ENCODE measurements at regions not wholly inside any gene's neighbourhood (a gene's known extent, or its start where the extent isn't known, plus 50 kb on each side); places are given as distances from the start of the nearest gene placed in this dataset.

- Mint-ChIP-seq H3K27ac (ENCODE audit: unreplicated experiment) (peak overlapping the region; percentile 60), H3K9me3 (ENCODE audit: unreplicated experiment) (no peaks in the 10 kb centered on the region), H3K27me3 (ENCODE audit: unreplicated experiment) (no peaks in the 10 kb centered on the region), H3K4me3 (ENCODE audit: unreplicated experiment) (no peak overlapping the region), H3K4me1 (ENCODE audit: unreplicated experiment) (peaks cover 5% of the 10 kb centered on the region), H3K36me3 (ENCODE audit: unreplicated experiment) (peaks cover 15% of the 10 kb centered on the region)
- no peak for TF ChIP-seq CTCF (IDR thresholded peaks at IDR 0.05)
- no peak for DNase-seq (ENCODE audit: extremely low spot score, unreplicated experiment)
These were observed 51.1 kb downstream of the HYCC1 start for GRCh38 chr7:22962775-22963350.

- H3K27ac Mint-ChIP-seq (ENCODE audit: unreplicated experiment) = no peak overlapping the region
- no peaks in the 10 kb centered on the region for H3K27me3 Mint-ChIP-seq (ENCODE audit: unreplicated experiment)
- no peak for TF ChIP-seq CTCF (IDR thresholded peaks at IDR 0.05)
- H3K4me1 Mint-ChIP-seq (ENCODE audit: unreplicated experiment) = peaks cover 5% of the 10 kb centered on the region
- no peak for DNase-seq (ENCODE audit: extremely low spot score, unreplicated experiment)
- H3K4me3 Mint-ChIP-seq (ENCODE audit: unreplicated experiment) = no peak overlapping the region
- H3K36me3 Mint-ChIP-seq (ENCODE audit: unreplicated experiment) = peaks cover 24% of the 10 kb centered on the region
- no peaks in the 10 kb centered on the region for H3K9me3 Mint-ChIP-seq (ENCODE audit: unreplicated experiment)
These were observed 55.2 kb downstream of the HYCC1 start for GRCh38 chr7:22958742-22959141.

GRCh38 chr7:22954251-22954650, 59.7 kb downstream of the HYCC1 start:
- peaks cover 16% of the 10 kb centered on the region for H3K36me3 Mint-ChIP-seq (ENCODE audit: unreplicated experiment)
- H3K9me3 Mint-ChIP-seq (ENCODE audit: unreplicated experiment) = no peaks in the 10 kb centered on the region
- no peak for DNase-seq (ENCODE audit: extremely low spot score, unreplicated experiment)
- H3K4me3 Mint-ChIP-seq (ENCODE audit: unreplicated experiment) = no peak overlapping the region
- H3K27ac Mint-ChIP-seq (ENCODE audit: unreplicated experiment) = no peak overlapping the region
- no peak for TF ChIP-seq CTCF (IDR thresholded peaks at IDR 0.05)
- H3K27me3 Mint-ChIP-seq (ENCODE audit: unreplicated experiment) = no peaks in the 10 kb centered on the region
- H3K4me1 Mint-ChIP-seq (ENCODE audit: unreplicated experiment) = peaks cover 1% of the 10 kb centered on the region

GRCh38 chr7:22952306-22953015, 61.5 kb downstream of the HYCC1 start:
- H3K4me3 Mint-ChIP-seq (ENCODE audit: unreplicated experiment) = no peak overlapping the region
- no peak for DNase-seq (ENCODE audit: extremely low spot score, unreplicated experiment)
- H3K36me3 Mint-ChIP-seq (ENCODE audit: unreplicated experiment) = peaks cover 13% of the 10 kb centered on the region
- no peaks in the 10 kb centered on the region for H3K9me3 Mint-ChIP-seq (ENCODE audit: unreplicated experiment)
- no peak for TF ChIP-seq CTCF (IDR thresholded peaks at IDR 0.05)
- peaks cover 7% of the 10 kb centered on the region for H3K4me1 Mint-ChIP-seq (ENCODE audit: unreplicated experiment)
- H3K27me3 Mint-ChIP-seq (ENCODE audit: unreplicated experiment) = no peaks in the 10 kb centered on the region
- no peak overlapping the region for H3K27ac Mint-ChIP-seq (ENCODE audit: unreplicated experiment)

- Mint-ChIP-seq H3K27ac (ENCODE audit: unreplicated experiment) (no peak overlapping the region), H3K36me3 (ENCODE audit: unreplicated experiment) (peaks cover 15% of the 10 kb centered on the region), H3K27me3 (ENCODE audit: unreplicated experiment) (no peaks in the 10 kb centered on the region), H3K9me3 (ENCODE audit: unreplicated experiment) (no peaks in the 10 kb centered on the region), H3K4me3 (ENCODE audit: unreplicated experiment) (no peak overlapping the region), H3K4me1 (ENCODE audit: unreplicated experiment) (peaks cover 7% of the 10 kb centered on the region)
- no peak for TF ChIP-seq CTCF (IDR thresholded peaks at IDR 0.05)
- DNase-seq (ENCODE audit: extremely low spot score, unreplicated experiment) = no peak
These were observed 64.0 kb downstream of the HYCC1 start for GRCh38 chr7:22949944-22950343.
